HepG2 (cell line): ENCODE measurements at regions not wholly inside any gene's neighbourhood (a gene's known extent, or its start where the extent isn't known, plus 50 kb on each side); places are given as distances from the start of the nearest gene placed in this dataset.

ENCODE experiments used
- ATAC-seq: fragments of 200-7000 bp; cut with Tn5 transposase; 3 replicates; pipeline ENCODE4 v1.9.1; 2020; ENCODE audit warnings: mild to moderate bottlenecking, moderate library complexity
- BruUV-seq: library from RNA; stranded (reverse); fragments of 400-500 nt; replicated peaks from 2 replicates; lab custom pipeline; 2021; lab: Mats Ljungman, UMichigan
- CTCF ChIA-PET: fragments of 300-600 bp; formaldehyde crosslinking; extraction: SDS; loops from one replicate; lab custom pipeline; 2021; ENCODE audit warnings: low total read pairs, inconsistent platforms, low intra/inter-chr PET ratio; lab: Yijun Ruan, JAX
- POLR2A ChIA-PET: fragments of 350-600 bp; sonication (Branson Sonifier 250); formaldehyde crosslinking; loops from one replicate; lab custom pipeline; 2020; ENCODE audit warnings: antibody characterized with exemption, inconsistent platforms; lab: Yijun Ruan, JAX
- DNase-seq: peaks from one replicate; pipeline ENCODE4 v3.0.0-alpha.2; 2015; ENCODE audit warnings: low spot score
- FAIRE-seq: peaks from 3 replicates; lab custom pipeline; 2011; peaks lifted over from hg19 to GRCh38; lab: Jason Lieb, UNC
- H2AFZ ChIP-seq: one replicate; pipeline ENCODE4 v1.6.1; 2011; ENCODE audit warnings: low read length, inconsistent platforms
- H3K27ac ChIP-seq: fragments of 300-600 bp; 3 replicates; pipeline ENCODE4 v1.8.0; 2011; ENCODE audit warnings: mixed run types, mild to moderate bottlenecking, mixed read lengths, low read length, inconsistent platforms; ENCODE audit not compliant: insufficient read depth; ENCODE audit errors: extremely low read length
- H3K27me3 ChIP-seq, 2 experiments: fragments of 200-600 bp in 1 of 2; 2 replicates in 1 of 2; 3 replicates in 1 of 2; pipeline versions ENCODE4 v1.6.0 to v1.8.0; 2011; ENCODE audit warnings: low read length in 2 of 2, mild to moderate bottlenecking in 2 of 2, moderate library complexity in 2 of 2, inconsistent platforms in 1 of 2; ENCODE audit not compliant: insufficient read depth in 2 of 2, control insufficient read depth in 1 of 2
- H3K36me3 ChIP-seq, 2 experiments: fragments of 200-600 bp in 1 of 2; replicated peaks in 1 of 2; 2 replicates in 1 of 2; 3 replicates in 1 of 2; pipeline versions ENCODE4 v1.5.1 to v1.8.0; 2011; ENCODE audit warnings: low read length in 2 of 2, inconsistent platforms in 1 of 2; ENCODE audit not compliant: insufficient read depth in 2 of 2, control insufficient read depth in 1 of 2
- H3K4me1 ChIP-seq: 2 replicates; pipeline ENCODE4 v1.5.1; 2012; ENCODE audit warnings: low read length, inconsistent platforms; ENCODE audit not compliant: insufficient read depth
- H3K4me2 ChIP-seq: 2 replicates; pipeline ENCODE4 v1.6.0; 2011; ENCODE audit warnings: low read depth, low read length, inconsistent platforms
- H3K4me3 ChIP-seq, 3 experiments: fragments of 200-600 bp in 1 of 3; sonication (generic), shearing (Covaris generic) in 1 of 3; replicated peaks in 1 of 3; 2 replicates each; pipeline ENCODE4 v1.5.1; 2011 to 2016; ENCODE audit warnings: low read length in 3 of 3, inconsistent platforms in 2 of 3, low read depth in 2 of 3, mild to moderate bottlenecking in 2 of 3, control low read depth in 1 of 3, mixed read lengths in 1 of 3; ENCODE audit not compliant: insufficient read depth in 1 of 3
- H3K79me2 ChIP-seq: one replicate; pipeline ENCODE4 v1.6.1; 2011; ENCODE audit warnings: low read length, inconsistent platforms; ENCODE audit not compliant: insufficient read depth
- H3K9ac ChIP-seq: 2 replicates; pipeline ENCODE4 v1.6.0; 2011; ENCODE audit warnings: mild to moderate bottlenecking, low read depth, low read length, inconsistent platforms; ENCODE audit not compliant: insufficient read depth
- H3K9me3 ChIP-seq: 2 replicates; pipeline ENCODE4 v1.5.1; 2012; ENCODE audit warnings: mild to moderate bottlenecking, low read length
- H4K20me1 ChIP-seq: 2 replicates; pipeline ENCODE4 v1.6.0; 2011; ENCODE audit warnings: inconsistent platforms, mild to moderate bottlenecking, low read length, moderate library complexity; ENCODE audit not compliant: insufficient read depth
- ARNT ChIP-seq: fragments of 450-650 bp; IDR thresholded peaks from 2 replicates; pipeline ENCODE4 v1.6.1; 2017
- CEBPB ChIP-seq: IDR thresholded peaks from 2 replicates; pipeline ENCODE4 v1.6.1; 2011; ENCODE audit warnings: low read depth, low read length, improper control_type of control experiment, borderline replicate concordance
- GPBP1L1 ChIP-seq: sonication (generic); formaldehyde crosslinking; IDR thresholded peaks from 2 replicates; pipeline ENCODE4 v1.5.0; 2020; ENCODE audit warnings: mild to moderate bottlenecking, missing genetic modification reagents
- HOXA7 ChIP-seq: sonication (generic); formaldehyde crosslinking; IDR thresholded peaks from 2 replicates; pipeline ENCODE4 v1.8.1; 2022; ENCODE audit warnings: mild to moderate bottlenecking, missing genetic modification reagents, moderate library complexity
- KAT8 ChIP-seq: IDR thresholded peaks from 2 replicates; pipeline ENCODE4 v1.6.1; 2016; ENCODE audit warnings: missing genetic modification reagents, missing compliant biosample characterization
- MBD4 ChIP-seq: IDR thresholded peaks from 2 replicates; pipeline ENCODE4 v1.6.1; 2012; ENCODE audit warnings: low read length, inconsistent platforms, borderline replicate concordance
- NR2F1 ChIP-seq, 2 experiments: fragments of 450-650 bp in 1 of 2; formaldehyde crosslinking in 1 of 2; IDR thresholded peaks; 2 replicates each; pipeline versions ENCODE4 v1.5.0 to v1.6.1; 2016 to 2020; ENCODE audit warnings: mild to moderate bottlenecking in 1 of 2, missing compliant biosample characterization in 1 of 2, missing genetic modification reagents in 1 of 2, moderate library complexity in 1 of 2
- RFXAP ChIP-seq: sonication (generic); formaldehyde crosslinking; IDR thresholded peaks from 2 replicates; pipeline ENCODE4 v1.4.0; 2020; ENCODE audit warnings: missing genetic modification reagents, borderline replicate concordance
- SIN3A ChIP-seq: IDR thresholded peaks from 2 replicates; pipeline ENCODE4 v1.6.1; 2011; ENCODE audit warnings: low read depth, mild to moderate bottlenecking, control low read depth, low read length, borderline replicate concordance
- SRF ChIP-seq: IDR thresholded peaks from 2 replicates; pipeline ENCODE4 v1.6.1; 2011; ENCODE audit warnings: mild to moderate bottlenecking, low read depth, low read length, moderate library complexity
- TARDBP ChIP-seq: sonication (generic); formaldehyde crosslinking; IDR thresholded peaks from 2 replicates; pipeline ENCODE4 v1.8.0; 2022; ENCODE audit warnings: mild to moderate bottlenecking, missing genetic modification reagents
- TBL1XR1 ChIP-seq: fragments of 150-350 bp; IDR thresholded peaks from 2 replicates; pipeline ENCODE4 v1.6.1; 2014; ENCODE audit warnings: borderline replicate concordance, low read length; ENCODE audit not compliant: partially characterized antibody
- ZBTB44 ChIP-seq: sonication (generic); formaldehyde crosslinking; IDR thresholded peaks from 2 replicates; pipeline ENCODE4 v1.4.0; 2020; ENCODE audit warnings: missing genetic modification reagents
- ZNF142 ChIP-seq: sonication (generic); formaldehyde crosslinking; IDR thresholded peaks from 2 replicates; pipeline ENCODE4 v1.4.0; 2020; ENCODE audit warnings: missing genetic modification reagents
- ZNF230 ChIP-seq: sonication (generic); formaldehyde crosslinking; IDR thresholded peaks from 2 replicates; pipeline ENCODE4 v1.4.0; 2020; ENCODE audit warnings: mild to moderate bottlenecking, missing genetic modification reagents
- ZNF253 ChIP-seq: sonication (generic); formaldehyde crosslinking; IDR thresholded peaks from 2 replicates; pipeline ENCODE4 v1.8.0; 2022; ENCODE audit warnings: mild to moderate bottlenecking, missing genetic modification reagents, borderline replicate concordance
- ZNF44 ChIP-seq: sonication (generic); formaldehyde crosslinking; IDR thresholded peaks from 2 replicates; pipeline ENCODE4 v1.5.1; 2020; ENCODE audit warnings: mild to moderate bottlenecking, missing genetic modification reagents
- ZNF879 ChIP-seq: sonication (generic); formaldehyde crosslinking; IDR thresholded peaks from 2 replicates; pipeline ENCODE4 v1.8.1; 2023; ENCODE audit warnings: missing genetic modification reagents
- WGBS: methylation state at CpG from one replicate; pipeline ENCODE4 v1.1.6; 2017; ENCODE audit warnings: low lambda C conversion rate; 5-methylcytosine and 5-hydroxymethylcytosine counted together
- in situ Hi-C: cut with HindIII; loops from 2 replicates; pipeline ENCODE4 v1.10.0; 2017; ENCODE audit warnings: low pct_unique_long_range_greater_than_20kb; ENCODE audit not compliant: extremely low pct_ligation_motif_present
- intact Hi-C: fragments of 100-400 bp; cut with micrococcal nuclease; formaldehyde crosslinking; loops from one replicate; pipeline ENCODE4 v1.10.0; 2022; ENCODE audit not compliant: unreplicated experiment

GRCh38 chr15:66912441-66912840 is 153.0 kb upstream of the SMAD3 start:
- ATAC-seq (no peak), DNase-seq (no peak), FAIRE-seq (no peak)
- H3K79me2 ChIP-seq: no peaks in the 10 kb centered on the region
- H3K36me3 ChIP-seq: no peaks in the 10 kb centered on the region
- intact Hi-C loops (no loop called here), in situ Hi-C loops (no loop called here)
- H3K4me1 ChIP-seq: peaks cover 14% of the 10 kb centered on the region
- H3K9ac ChIP-seq: no peak overlapping the region
- peaks cover 4 to 30% of the 10 kb centered on the region in 2 experiments; a peak in 4 of 5 replicates for H3K27me3 ChIP-seq
- POLR2A ChIA-PET: no interaction called here
- H4K20me1 ChIP-seq: no peaks in the 10 kb centered on the region
- BruUV-seq: no TSS peak
- H3K9me3 ChIP-seq: no peaks in the 10 kb centered on the region
- no peak for TF ChIP-seq ZNF44 (CRISPR knock-in tag)
- TF ChIP-seq ZBTB44 (CRISPR knock-in tag): no peak
- TF ChIP-seq KAT8 (CRISPR knock-in tag): no peak
- TF ChIP-seq RFXAP: no peak
- no peak for TF ChIP-seq CEBPB
- TF ChIP-seq SRF: no peak
- no peak for TF ChIP-seq ARNT
- TF ChIP-seq TBL1XR1: no peak
- no peak for TF ChIP-seq MBD4
- no peak for TF ChIP-seq ZNF253 (CRISPR knock-in tag)
- no peak for TF ChIP-seq NR2F1 (CRISPR knock-in tag; IDR thresholded peaks at IDR 0.05)
- no peak for TF ChIP-seq HOXA7 (CRISPR knock-in tag)
- no peak for TF ChIP-seq GPBP1L1 (CRISPR knock-in tag)
- no peak for TF ChIP-seq ZNF142
- TF ChIP-seq ZNF879 (CRISPR knock-in tag): no peak
- TF ChIP-seq ZNF230 (CRISPR knock-in tag): no peak
- TF ChIP-seq TARDBP (CRISPR knock-in tag): no peak
- TF ChIP-seq SIN3A: no peak
- H3K27ac ChIP-seq: no peak overlapping the region
- no peak overlapping the region for H3K4me3 ChIP-seq
- CTCF ChIA-PET: no interaction called here
- WGBS: 27% methylated on average over 7 of the region's 7 CpGs
- H2AFZ ChIP-seq: no peak overlapping the region
- H3K4me2 ChIP-seq: no peak overlapping the region
